ENCODE measurements at regions not wholly inside any gene's neighbourhood (a gene's known extent, or its start where the extent isn't known, plus 50 kb on each side); places are given as distances from the start of the nearest gene placed in this dataset.

- no peaks in the 10 kb centered on the region for H3K79me2 ChIP-seq (ENCODE audit: insufficient read depth, low read length)
- no peak overlapping the region for H3K9ac ChIP-seq (ENCODE audit: insufficient read depth, low read length, poor library complexity, severe bottlenecking)
- no peaks in the 10 kb centered on the region for H3K9me3 ChIP-seq (replicated peaks in 1 of 2; ENCODE audit: control insufficient read depth in 1 of 2, insufficient read depth in 1 of 2, low read length in 2 of 2)
- Mint-ChIP-seq H3K9me3 (peaks cover 0 to 6% (median 1%) of the 10 kb centered on the region in 7 donors), H3K4me1 (no peaks in the 10 kb centered on the region), H3K27ac (no peak overlapping the region), H3K4me3 (no peak overlapping the region), H3K36me3 (no peaks in the 10 kb centered on the region), H3K27me3 (ENCODE audit: low read depth in 3 of 3) (peaks cover 0 to 2% (median 0%) of the 10 kb centered on the region in 3 donors)
- H4K20me1 ChIP-seq (ENCODE audit: insufficient read depth, low read length), result no peaks in the 10 kb centered on the region
- no peak overlapping the region for H3K4me3 ChIP-seq (replicated peaks in 1 of 3; ENCODE audit: low read depth in 2 of 3, low read length in 3 of 3)
- no peak overlapping the region for H3K4me2 ChIP-seq (replicated peaks; ENCODE audit: extremely low read depth, low read length, poor library complexity, severe bottlenecking)
- no peaks in the 10 kb centered on the region for H3K36me3 ChIP-seq (replicated peaks in 1 of 2; ENCODE audit: control insufficient read depth in 1 of 2, insufficient read depth in 2 of 2, low read length in 2 of 2)
- WGBS (ENCODE audit: insufficient coverage), result 98% methylated on average over 7 of the region's 9 CpGs
- no peak overlapping the region for H2AFZ ChIP-seq (ENCODE audit: insufficient read depth, low read depth, low read length, poor library complexity, severe bottlenecking)
- TF ChIP-seq CTCF (IDR thresholded peaks at IDR 0.05), result no peak
- no peak overlapping the region for H3K27ac ChIP-seq (ENCODE audit: low read depth in 1 of 2, low read length in 2 of 2)
- DNase-seq, result no peak
- no peaks in the 10 kb centered on the region for H3K4me1 ChIP-seq (ENCODE audit: control insufficient read depth in 1 of 2, insufficient read depth in 2 of 2, low read length in 2 of 2)
- intact Hi-C loops (cut with micrococcal nuclease), result no loop called here
- H3K27me3 ChIP-seq (ENCODE audit: control insufficient read depth in 2 of 2, insufficient read depth in 2 of 2, low read length in 2 of 2), result no peaks in the 10 kb centered on the region
Measured at GRCh38 chr9:90038763-90039162, 434.0 kb downstream of the GADD45G start.

GRCh38 chr9:90044263-90044662 lies 439.5 kb downstream of the GADD45G start:
- peak overlapping the region in 1 of 7 donors; percentile 42 for H3K27ac Mint-ChIP-seq

More at GRCh38 chr9:90044263-90044662, 439.5 kb downstream of the GADD45G start:
- DNase-seq, result no peak
- H3K36me3 Mint-ChIP-seq, result no peaks in the 10 kb centered on the region
- intact Hi-C loops (cut with micrococcal nuclease), result no loop called here
- H3K4me3 Mint-ChIP-seq, result no peak overlapping the region
- Histone ChIP-seq H3K9me3 (replicated peaks in 1 of 2; ENCODE audit: control insufficient read depth in 1 of 2, insufficient read depth in 1 of 2, low read length in 2 of 2) (no peaks in the 10 kb centered on the region), H3K4me1 (ENCODE audit: control insufficient read depth in 1 of 2, insufficient read depth in 2 of 2, low read length in 2 of 2) (no peaks in the 10 kb centered on the region), H3K4me3 (replicated peaks in 1 of 3; ENCODE audit: low read depth in 2 of 3, low read length in 3 of 3) (no peak overlapping the region), H3K36me3 (replicated peaks in 1 of 2; ENCODE audit: control insufficient read depth in 1 of 2, insufficient read depth in 2 of 2, low read length in 2 of 2) (no peaks in the 10 kb centered on the region), H3K9ac (ENCODE audit: insufficient read depth, low read length, poor library complexity, severe bottlenecking) (no peak overlapping the region), H2AFZ (ENCODE audit: insufficient read depth, low read depth, low read length, poor library complexity, severe bottlenecking) (no peak overlapping the region), H4K20me1 (ENCODE audit: insufficient read depth, low read length) (no peaks in the 10 kb centered on the region), H3K4me2 (replicated peaks; ENCODE audit: extremely low read depth, low read length, poor library complexity, severe bottlenecking) (no peak overlapping the region), H3K27ac (ENCODE audit: low read depth in 1 of 2, low read length in 2 of 2) (no peak overlapping the region), H3K79me2 (ENCODE audit: insufficient read depth, low read length) (no peaks in the 10 kb centered on the region), H3K27me3 (ENCODE audit: control insufficient read depth in 2 of 2, insufficient read depth in 2 of 2, low read length in 2 of 2) (no peaks in the 10 kb centered on the region)
- peaks cover 0 to 6% (median 0%) of the 10 kb centered on the region in 7 donors for H3K9me3 Mint-ChIP-seq
- no peak for TF ChIP-seq CTCF (IDR thresholded peaks at IDR 0.05)
- 91% methylated on average over 3 of the region's 6 CpGs for WGBS (ENCODE audit: insufficient coverage)
- peaks cover 0 to 3% (median 2%) of the 10 kb centered on the region in 3 donors for H3K27me3 Mint-ChIP-seq (ENCODE audit: low read depth in 3 of 3)
- H3K4me1 Mint-ChIP-seq, result peaks cover 8% of the 10 kb centered on the region
